SK-N-SH treated with all-trans-retinoic acid at 6 μM for 48 hours (cell line): ENCODE measurements at regions not wholly inside any gene's neighbourhood (a gene's known extent, or its start where the extent isn't known, plus 50 kb on each side); places are given as distances from the start of the nearest gene placed in this dataset.
A peak's percentile ranks its signal among the peaks of the same experiment; 100 is the strongest.

Experiments
- ATAC-seq: fragments of 200-7000 bp; cut with Tn5 transposase; 3 replicates; pipeline ENCODE4 v1.9.1; 2020; ENCODE audit warnings: mild to moderate bottlenecking, moderate library complexity
- ARNTL ChIP-seq: fragments of 450-650 bp; formaldehyde crosslinking; IDR thresholded peaks from 2 replicates; pipeline ENCODE4 v1.5.0; 2020; ENCODE audit warnings: low read depth, mild to moderate bottlenecking, moderate library complexity, borderline replicate concordance
- BACH2 ChIP-seq: fragments of 250-450 bp; sonication (Bioruptor Pico); IDR thresholded peaks from 2 replicates; pipeline ENCODE4 v1.9.0; 2021; ENCODE audit warnings: mild to moderate bottlenecking, borderline replicate concordance
- CREB5 ChIP-seq: fragments of 250-450 bp; sonication (Bioruptor Pico); IDR thresholded peaks from 2 replicates; pipeline ENCODE4 v1.5.1; 2020; ENCODE audit warnings: low read depth, mild to moderate bottlenecking, moderate library complexity
- CSDC2 ChIP-seq: fragments of 250-450 bp; sonication (Bioruptor Pico); IDR thresholded peaks from 2 replicates; pipeline ENCODE4 v1.5.0; 2020; ENCODE audit warnings: mild to moderate bottlenecking, moderate library complexity
- CSRNP3 ChIP-seq: fragments of 250-450 bp; sonication (Bioruptor Pico); IDR thresholded peaks from 2 replicates; pipeline ENCODE4 v1.5.1; 2021; ENCODE audit warnings: mild to moderate bottlenecking, moderate library complexity
- ESRRG ChIP-seq: fragments of 250-450 bp; sonication (Bioruptor Pico); IDR thresholded peaks from 2 replicates; pipeline ENCODE4 v1.6.1; 2021; ENCODE audit warnings: mild to moderate bottlenecking
- GLIS3 ChIP-seq: fragments of 250-450 bp; sonication (Bioruptor Pico); IDR thresholded peaks from 2 replicates; pipeline ENCODE4 v1.5.0; 2020; ENCODE audit warnings: mild to moderate bottlenecking, moderate library complexity
- ISL1 ChIP-seq: fragments of 250-450 bp; sonication (Bioruptor Pico); IDR thresholded peaks from 2 replicates; pipeline ENCODE4 v2.1.2; 2022; ENCODE audit warnings: mild to moderate bottlenecking, moderate library complexity
- OSR1 ChIP-seq: fragments of 250-450 bp; sonication (Bioruptor Pico); IDR thresholded peaks from 2 replicates; pipeline ENCODE4 v1.8.0; 2022; ENCODE audit warnings: moderate library complexity, mild to moderate bottlenecking, inconsistent platforms
- PPARA ChIP-seq: fragments of 250-450 bp; sonication (Bioruptor Pico); IDR thresholded peaks from 2 replicates; pipeline ENCODE4 v1.5.0; 2020; ENCODE audit warnings: mild to moderate bottlenecking, borderline replicate concordance
- RARB ChIP-seq: fragments of 250-450 bp; sonication (Bioruptor Pico); IDR thresholded peaks from 2 replicates; pipeline ENCODE4 v1.8.0; 2021; ENCODE audit warnings: mild to moderate bottlenecking, moderate library complexity
- SNAI2 ChIP-seq: fragments of 250-450 bp; sonication (Bioruptor Pico); IDR thresholded peaks from 2 replicates; pipeline ENCODE4 v1.5.0; 2020; ENCODE audit warnings: mild to moderate bottlenecking, moderate library complexity
- TCF4 ChIP-seq: fragments of 250-450 bp; sonication (Bioruptor Pico); IDR thresholded peaks from 2 replicates; pipeline ENCODE4 v1.8.0; 2021; ENCODE audit warnings: mild to moderate bottlenecking, moderate library complexity, borderline replicate concordance
- TOX ChIP-seq: fragments of 250-450 bp; sonication (Bioruptor Pico); IDR thresholded peaks from 2 replicates; pipeline ENCODE4 v1.8.0; 2021; ENCODE audit warnings: mild to moderate bottlenecking, moderate library complexity, borderline replicate concordance
- ZC3H10 ChIP-seq: fragments of 250-450 bp; sonication (Bioruptor Pico); IDR thresholded peaks from 2 replicates; pipeline ENCODE4 v1.5.1; 2021; ENCODE audit warnings: mild to moderate bottlenecking, moderate library complexity
- ZFP3 ChIP-seq: fragments of 250-450 bp; sonication (Bioruptor Pico); IDR thresholded peaks from 2 replicates; pipeline ENCODE4 v1.5.0; 2020; ENCODE audit warnings: mild to moderate bottlenecking, moderate library complexity
- ZNF565 ChIP-seq: fragments of 450-650 bp; formaldehyde crosslinking; conservative IDR thresholded peaks from 2 replicates; pipeline ENCODE4 v1.5.0; 2020; ENCODE audit warnings: low read depth, mild to moderate bottlenecking, moderate library complexity
- ZNF8 ChIP-seq: fragments of 450-650 bp; formaldehyde crosslinking; IDR thresholded peaks from 2 replicates; pipeline ENCODE4 v1.5.0; 2020; ENCODE audit warnings: mild to moderate bottlenecking, moderate library complexity
- TF ChIP-seq, protein P1 (sequence below): fragments of 250-450 bp; sonication (Bioruptor Pico); IDR thresholded peaks from 2 replicates; pipeline ENCODE4 v1.8.0; 2021; ENCODE audit warnings: low read depth, mild to moderate bottlenecking, moderate library complexity, borderline replicate concordance
- TF ChIP-seq, protein P2 (sequence below): fragments of 250-450 bp; sonication (Bioruptor Pico); IDR thresholded peaks from 2 replicates; pipeline ENCODE4 v1.8.0; 2020; ENCODE audit warnings: mild to moderate bottlenecking, moderate library complexity, borderline replicate concordance

- ATAC-seq, result no peak
- TF ChIP-seq TCF4 (CRISPR knock-in tag) (no peak), ZFP3 (CRISPR knock-in tag) (no peak), CREB5 (CRISPR knock-in tag) (no peak), CSRNP3 (CRISPR knock-in tag) (no peak), ZNF565 (CRISPR knock-in tag) (no peak), BACH2 (no peak), PPARA (no peak), ZC3H10 (CRISPR knock-in tag) (no peak), ZNF8 (CRISPR knock-in tag) (no peak), TOX (CRISPR knock-in tag) (no peak), OSR1 (no peak)
Observed at GRCh38 chr12:90205165-90205564, 496.5 kb upstream of the ATP2B1 start.

DNA sequence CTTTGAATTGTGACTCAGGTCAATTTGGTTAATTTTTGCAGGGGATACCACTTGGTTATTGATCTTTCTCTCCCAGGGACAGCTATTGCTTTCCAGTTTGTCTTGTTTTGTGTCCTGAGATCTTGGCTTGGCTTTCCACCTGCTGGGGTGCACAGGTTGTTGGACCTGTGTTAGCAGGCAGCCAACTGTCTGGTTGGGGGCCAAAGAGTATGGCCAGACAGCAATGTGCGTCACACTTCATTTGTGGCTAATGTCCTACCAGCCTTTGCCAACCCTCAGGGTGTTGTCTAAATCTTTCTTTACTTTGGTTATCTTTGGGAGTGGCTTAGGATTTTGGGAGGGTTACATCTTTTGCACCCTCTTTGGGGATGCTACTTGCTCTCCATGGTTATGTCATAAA lies 494.9 kb upstream of the ATP2B1 start:
- ATAC-seq, result no peak
- TF ChIP-seq ZFP3 (CRISPR knock-in tag) (no peak), CSDC2 (CRISPR knock-in tag) (no peak), OSR1 (no peak), CREB5 (CRISPR knock-in tag) (no peak), PPARA (no peak), ARNTL (CRISPR knock-in tag) (no peak), TOX (CRISPR knock-in tag) (no peak), RARB (CRISPR knock-in tag) (no peak), GLIS3 (CRISPR knock-in tag) (no peak), ESRRG (CRISPR knock-in tag) (no peak)
- TF ChIP-seq, protein P1, sequence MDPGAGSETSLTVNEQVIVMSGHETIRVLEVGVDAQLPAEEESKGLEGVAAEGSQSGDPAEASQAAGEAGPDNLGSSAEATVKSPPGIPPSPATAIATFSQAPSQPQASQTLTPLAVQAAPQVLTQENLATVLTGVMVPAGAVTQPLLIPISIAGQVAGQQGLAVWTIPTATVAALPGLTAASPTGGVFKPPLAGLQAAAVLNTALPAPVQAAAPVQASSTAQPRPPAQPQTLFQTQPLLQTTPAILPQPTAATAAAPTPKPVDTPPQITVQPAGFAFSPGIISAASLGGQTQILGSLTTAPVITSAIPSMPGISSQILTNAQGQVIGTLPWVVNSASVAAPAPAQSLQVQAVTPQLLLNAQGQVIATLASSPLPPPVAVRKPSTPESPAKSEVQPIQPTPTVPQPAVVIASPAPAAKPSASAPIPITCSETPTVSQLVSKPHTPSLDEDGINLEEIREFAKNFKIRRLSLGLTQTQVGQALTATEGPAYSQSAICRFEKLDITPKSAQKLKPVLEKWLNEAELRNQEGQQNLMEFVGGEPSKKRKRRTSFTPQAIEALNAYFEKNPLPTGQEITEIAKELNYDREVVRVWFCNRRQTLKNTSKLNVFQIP, result no peak
- TF ChIP-seq, all 23 proteins: peak for 0

DNA sequence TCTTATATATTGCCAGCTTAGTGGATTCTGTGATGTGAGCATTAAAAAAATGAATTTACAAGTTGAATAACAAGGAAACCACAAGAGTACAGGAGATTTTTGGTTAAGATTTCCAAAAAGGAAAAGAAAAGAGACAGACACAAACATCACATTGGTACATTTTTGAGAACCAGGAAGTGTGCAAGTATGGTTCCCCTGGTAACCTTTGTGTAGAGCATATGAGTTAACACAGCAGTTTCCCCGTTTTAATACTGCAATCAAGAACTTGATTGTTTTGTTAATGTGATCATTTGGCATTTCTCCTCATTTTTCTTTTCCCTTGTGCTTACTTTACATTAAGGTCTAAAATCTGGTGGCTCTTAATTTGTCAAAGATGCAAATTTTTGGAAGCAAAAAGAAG lies 490.4 kb upstream of the ATP2B1 start:
- no peak for ATAC-seq
- TF ChIP-seq ZC3H10 (CRISPR knock-in tag) (no peak), SNAI2 (CRISPR knock-in tag) (no peak)

DNA sequence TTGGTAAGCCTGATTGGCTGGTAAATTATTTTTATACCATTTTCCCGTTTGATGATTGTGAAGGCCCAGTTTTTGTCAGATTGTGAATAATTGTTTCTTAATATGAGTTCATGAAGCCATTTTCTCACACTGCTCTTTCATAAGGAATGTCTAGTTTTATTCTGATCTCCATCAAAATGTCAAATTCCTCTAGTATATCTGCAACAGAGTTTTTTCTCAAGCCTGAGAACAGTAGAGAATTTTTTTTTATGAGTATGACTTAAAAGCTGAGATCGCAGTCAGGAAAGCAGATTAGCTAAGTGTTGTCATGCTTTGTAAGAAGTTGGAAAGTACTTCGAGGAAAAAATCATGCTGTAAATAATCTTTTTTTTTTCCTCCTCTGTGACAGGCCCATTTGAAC lies 484.9 kb upstream of the ATP2B1 start:
- no peak for TF ChIP-seq CSRNP3 (CRISPR knock-in tag)
- TF ChIP-seq ISL1 (CRISPR knock-in tag), result peak; percentile 34; the same call in 1 of the 2 replicates
- TF ChIP-seq, protein P2, sequence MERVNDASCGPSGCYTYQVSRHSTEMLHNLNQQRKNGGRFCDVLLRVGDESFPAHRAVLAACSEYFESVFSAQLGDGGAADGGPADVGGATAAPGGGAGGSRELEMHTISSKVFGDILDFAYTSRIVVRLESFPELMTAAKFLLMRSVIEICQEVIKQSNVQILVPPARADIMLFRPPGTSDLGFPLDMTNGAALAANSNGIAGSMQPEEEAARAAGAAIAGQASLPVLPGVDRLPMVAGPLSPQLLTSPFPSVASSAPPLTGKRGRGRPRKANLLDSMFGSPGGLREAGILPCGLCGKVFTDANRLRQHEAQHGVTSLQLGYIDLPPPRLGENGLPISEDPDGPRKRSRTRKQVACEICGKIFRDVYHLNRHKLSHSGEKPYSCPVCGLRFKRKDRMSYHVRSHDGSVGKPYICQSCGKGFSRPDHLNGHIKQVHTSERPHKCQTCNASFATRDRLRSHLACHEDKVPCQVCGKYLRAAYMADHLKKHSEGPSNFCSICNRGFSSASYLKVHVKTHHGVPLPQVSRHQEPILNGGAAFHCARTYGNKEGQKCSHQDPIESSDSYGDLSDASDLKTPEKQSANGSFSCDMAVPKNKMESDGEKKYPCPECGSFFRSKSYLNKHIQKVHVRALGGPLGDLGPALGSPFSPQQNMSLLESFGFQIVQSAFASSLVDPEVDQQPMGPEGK (CRISPR knock-in tag), result no peak
- no peak for TF ChIP-seq TOX (CRISPR knock-in tag)
- TF ChIP-seq RARB (CRISPR knock-in tag), result no peak
- TF ChIP-seq, all 23 proteins: peak for 1

More for the DNA sequence above, 484.9 kb upstream of the ATP2B1 start:
- no peak for ATAC-seq
